Ascending aorta (tissue), 2 donors: ENCODE measurements at regions not wholly inside any gene's neighbourhood (a gene's known extent, or its start where the extent isn't known, plus 50 kb on each side); places are given as distances from the start of the nearest gene placed in this dataset.
"Not testable (repeated sequence)": the region's sequence is repeated elsewhere in the genome, so short reads cannot be mapped to it uniquely, and the experiment has no call there.

Experiments used
- DNase-seq, 2 donors: peaks; one replicate each; pipeline ENCODE4 v3.0.0-alpha.2; 2019; ENCODE audit warnings: low spot score in 2 of 2
- H3K27ac ChIP-seq, 2 donors: fragments of 200-600 bp; sonication (generic); one replicate each; pipeline ENCODE4 v1.5.1; 2016 to 2017; ENCODE audit warnings: mild to moderate bottlenecking in 1 of 2
- H3K27me3 ChIP-seq: fragments of 200-600 bp; sonication (generic); one replicate; pipeline ENCODE4 v1.5.1; 2017
- H3K36me3 ChIP-seq, 2 donors: fragments of 200-600 bp; sonication (generic); one replicate each; pipeline ENCODE4 v1.5.1; 2016
- H3K4me1 ChIP-seq, 2 donors: fragments of 200-600 bp; sonication (generic); one replicate each; pipeline ENCODE4 v1.5.1; 2016 to 2017; ENCODE audit warnings: mild to moderate bottlenecking in 1 of 2
- H3K4me3 ChIP-seq, 2 donors: fragments of 200-600 bp; sonication (generic); one replicate each; pipeline ENCODE4 v1.5.1; 2016 to 2017; ENCODE audit warnings: mild to moderate bottlenecking in 1 of 2
- H3K9me3 ChIP-seq, 2 donors: fragments of 200-600 bp; sonication (generic); one replicate each; pipeline ENCODE4 v1.5.1; 2016
- intact Hi-C: fragments of 100-400 bp; cut with DNase I; formaldehyde crosslinking; loops from one replicate; pipeline ENCODE4 v1.15.1; 2023
- TF ChIP-seq, protein P1 (sequence below), 3 experiments: fragments of 200-600 bp in 2 of 3; fragments of 450-650 bp in 1 of 3; sonication (generic) in 2 of 3; IDR thresholded peaks; one replicate each; pipeline ENCODE4 v1.5.1; 2016 to 2019; ENCODE audit warnings: antibody characterized with exemption in 3 of 3, mild to moderate bottlenecking in 1 of 3, moderate library complexity in 1 of 3

DNA sequence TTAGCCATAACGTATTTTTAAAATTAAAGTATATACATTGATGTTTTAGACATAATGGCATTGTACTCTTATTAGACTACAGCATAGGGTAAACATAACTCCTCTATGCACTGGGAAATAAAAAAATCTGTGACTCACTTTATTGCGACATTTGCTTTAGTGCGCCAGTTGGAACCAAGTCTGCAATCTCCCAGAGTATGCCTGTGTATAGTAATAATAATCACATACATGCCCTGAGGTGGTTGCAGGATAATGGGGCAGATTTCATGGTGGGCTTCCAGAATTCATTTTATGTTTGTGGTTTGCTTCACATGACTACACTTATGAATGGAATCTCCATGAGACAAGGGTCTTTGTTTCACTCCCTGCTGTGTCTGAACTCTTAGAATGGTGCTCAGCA, 66.9 kb upstream of the N4BP1 start:
- intact Hi-C loops: no loop called here
- H3K4me3 ChIP-seq: no peak overlapping the region
- no peaks in the 10 kb centered on the region for H3K27me3 ChIP-seq
- TF ChIP-seq, protein P1, sequence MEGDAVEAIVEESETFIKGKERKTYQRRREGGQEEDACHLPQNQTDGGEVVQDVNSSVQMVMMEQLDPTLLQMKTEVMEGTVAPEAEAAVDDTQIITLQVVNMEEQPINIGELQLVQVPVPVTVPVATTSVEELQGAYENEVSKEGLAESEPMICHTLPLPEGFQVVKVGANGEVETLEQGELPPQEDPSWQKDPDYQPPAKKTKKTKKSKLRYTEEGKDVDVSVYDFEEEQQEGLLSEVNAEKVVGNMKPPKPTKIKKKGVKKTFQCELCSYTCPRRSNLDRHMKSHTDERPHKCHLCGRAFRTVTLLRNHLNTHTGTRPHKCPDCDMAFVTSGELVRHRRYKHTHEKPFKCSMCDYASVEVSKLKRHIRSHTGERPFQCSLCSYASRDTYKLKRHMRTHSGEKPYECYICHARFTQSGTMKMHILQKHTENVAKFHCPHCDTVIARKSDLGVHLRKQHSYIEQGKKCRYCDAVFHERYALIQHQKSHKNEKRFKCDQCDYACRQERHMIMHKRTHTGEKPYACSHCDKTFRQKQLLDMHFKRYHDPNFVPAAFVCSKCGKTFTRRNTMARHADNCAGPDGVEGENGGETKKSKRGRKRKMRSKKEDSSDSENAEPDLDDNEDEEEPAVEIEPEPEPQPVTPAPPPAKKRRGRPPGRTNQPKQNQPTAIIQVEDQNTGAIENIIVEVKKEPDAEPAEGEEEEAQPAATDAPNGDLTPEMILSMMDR (IDR thresholded peaks at IDR 0.05): no peak
- H3K4me1 ChIP-seq: no peaks in the 10 kb centered on the region
- H3K27ac ChIP-seq: no peak overlapping the region
- H3K36me3 ChIP-seq: no peaks in the 10 kb centered on the region
- DNase-seq: no peak
- H3K9me3 ChIP-seq: peaks cover 0 to 4% of the 10 kb centered on the region in 2 donors

DNA sequence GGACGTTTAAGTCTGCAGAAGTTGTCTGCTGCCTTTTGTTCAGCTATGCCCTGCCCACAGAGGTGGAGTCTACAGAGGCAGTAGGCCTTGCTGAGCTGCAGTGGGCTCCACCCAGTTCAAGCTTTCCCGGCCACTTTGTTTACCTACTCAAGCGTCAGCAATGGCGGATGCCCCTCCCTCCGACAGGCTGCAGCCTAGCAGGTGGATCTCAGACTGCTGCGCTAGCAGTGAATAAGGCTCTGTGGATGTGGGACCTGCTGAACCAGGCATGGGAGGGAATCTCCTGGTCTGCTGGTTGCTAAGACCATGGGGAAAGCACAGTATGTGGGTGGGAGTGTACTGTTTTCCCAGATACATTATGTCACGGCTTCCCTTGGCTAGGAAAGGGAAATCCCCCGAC, 58.2 kb upstream of the N4BP1 start:
- H3K4me1 ChIP-seq, DNase-seq, H3K27ac ChIP-seq, H3K9me3 ChIP-seq, H3K27me3 ChIP-seq, H3K4me3 ChIP-seq, intact Hi-C loops, H3K36me3 ChIP-seq: not testable (repeated sequence)

DNA sequence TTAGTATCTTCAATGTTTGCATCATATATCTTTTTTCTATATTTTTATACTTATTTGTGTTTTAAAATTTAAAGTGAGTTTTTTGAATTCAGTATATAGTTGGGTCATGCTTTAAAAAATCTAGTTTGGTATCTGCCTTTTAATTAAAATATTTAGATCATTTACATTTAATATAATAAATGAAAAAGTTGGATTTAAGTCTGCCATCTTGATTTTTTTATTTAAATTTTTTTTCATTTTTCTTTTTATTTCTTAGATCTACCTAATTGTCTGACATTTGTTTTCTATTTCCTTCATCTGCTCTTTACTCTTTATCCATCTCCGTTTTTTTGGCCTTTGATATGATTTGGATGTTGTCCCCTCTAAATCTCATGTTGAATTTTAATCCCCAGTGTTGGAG, 50.0 kb upstream of the N4BP1 start:
- Histone ChIP-seq H3K27me3 (no peaks in the 10 kb centered on the region), H3K36me3 (no peaks in the 10 kb centered on the region), H3K9me3 (peaks cover 7 to 43% of the 10 kb centered on the region in 2 donors), H3K4me1 (no peaks in the 10 kb centered on the region), H3K27ac (no peak overlapping the region), H3K4me3 (no peak overlapping the region)
- TF ChIP-seq, protein P1 (IDR thresholded peaks at IDR 0.05): no peak
- intact Hi-C loops: no loop called here
- no peak for DNase-seq
